ENCODE measurements at regions not wholly inside any gene's neighbourhood (a gene's known extent, or its start where the extent isn't known, plus 50 kb on each side); places are given as distances from the start of the nearest gene placed in this dataset.

DNA sequence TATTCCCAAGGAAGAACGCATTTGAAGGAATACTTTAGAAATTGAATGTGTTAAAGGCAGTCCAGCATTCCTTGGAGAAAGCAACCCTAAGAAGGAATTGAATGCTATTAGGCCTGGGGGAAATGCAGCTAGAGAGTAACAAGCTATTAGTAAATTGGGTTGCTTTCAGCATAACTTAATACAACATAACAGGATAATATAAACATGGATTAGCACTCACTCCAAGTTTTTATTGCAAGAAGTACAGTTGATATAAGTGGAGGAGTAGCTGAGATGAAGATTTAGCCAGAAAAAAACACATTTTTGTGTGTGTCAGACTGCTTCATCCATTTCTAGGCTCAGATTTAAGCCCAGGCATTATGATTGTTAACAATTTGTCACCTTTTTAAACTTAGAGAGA is 314.6 kb downstream of the MEIS1 start:
- POLR2A ChIA-PET: no interaction called here
- no peak overlapping the region for H3K27ac ChIP-seq (ENCODE audit: extremely low read depth, low read depth, low read length)
- TF ChIP-seq ZNF830 (tag by site-specific recombination; IDR thresholded peaks at IDR 0.05; ENCODE audit: low read depth): no peak
- no peak for TF ChIP-seq GLIS2 (tag by site-specific recombination; IDR thresholded peaks at IDR 0.05)
- no peak for TF ChIP-seq ZFP3 (tag by site-specific recombination; IDR thresholded peaks at IDR 0.05; ENCODE audit: low read depth)

DNA sequence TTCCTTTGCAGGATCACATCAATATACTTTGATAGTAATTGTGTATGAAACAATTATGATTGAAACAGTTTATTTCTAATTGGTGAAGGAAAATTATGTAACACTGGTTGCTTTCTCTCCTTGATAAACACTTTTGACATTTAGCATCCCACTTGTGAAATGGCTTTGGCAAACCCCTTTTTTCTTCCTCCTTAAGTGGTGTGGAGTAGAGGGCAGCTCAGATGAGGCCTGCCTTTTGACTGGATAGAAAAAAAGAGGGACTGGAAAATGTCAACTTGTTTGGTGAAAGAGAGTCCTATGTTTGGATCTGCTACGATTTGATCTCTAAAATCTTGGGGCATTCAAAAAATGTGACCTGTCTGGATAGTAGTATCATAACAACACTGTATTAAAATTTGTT is 318.3 kb downstream of the MEIS1 start:
- H3K27ac ChIP-seq (ENCODE audit: extremely low read depth, low read depth, low read length): no peak overlapping the region
- no peaks in the 10 kb centered on the region for H3K9me3 ChIP-seq (ENCODE audit: control insufficient read depth, insufficient read depth, low read depth, low read length)
- ChIA-PET POLR2A (no interaction called here), CTCF (interaction anchor here (0.6 to 1.0 kb wide), 2 partner anchors 173 to 211 kb away, joined by 4 read pairs; no protein-coding TSS in a partner anchor)
- H3K36me3 ChIP-seq (ENCODE audit: control insufficient read depth in 2 of 2, insufficient read depth in 1 of 2, low read length in 2 of 2): no peaks in the 10 kb centered on the region
- H3K4me3 ChIP-seq (ENCODE audit: low read depth, low read length): no peak overlapping the region
- no peaks in the 10 kb centered on the region for H3K4me1 ChIP-seq (ENCODE audit: control insufficient read depth, insufficient read depth, low read length)
- no peak for TF ChIP-seq ZXDB (tag by site-specific recombination; IDR thresholded peaks at IDR 0.05)
- no peak for TF ChIP-seq ZNF473 (tag by site-specific recombination; IDR thresholded peaks at IDR 0.05)
- TF ChIP-seq RBAK (tag by site-specific recombination; IDR thresholded peaks at IDR 0.05): no peak
- TF ChIP-seq YY1 (tag by site-specific recombination; IDR thresholded peaks at IDR 0.05): no peak
- TF ChIP-seq ZNF449 (tag by site-specific recombination; IDR thresholded peaks at IDR 0.05): no peak
- TF ChIP-seq ZNF140 (tag by site-specific recombination; IDR thresholded peaks at IDR 0.05): no peak
- no peak for TF ChIP-seq ZNF707 (tag by site-specific recombination; IDR thresholded peaks at IDR 0.05)
- no peak for TF ChIP-seq ZNF133 (tag by site-specific recombination; IDR thresholded peaks at IDR 0.05)
- TF ChIP-seq HOXD13 (CRISPR knock-in tag; IDR thresholded peaks at IDR 0.05; ENCODE audit: borderline replicate concordance): no peak
- no peak for TF ChIP-seq ZBTB1 (tag by site-specific recombination; IDR thresholded peaks at IDR 0.05)

More for the DNA sequence above, 314.6 kb downstream of the MEIS1 start:
- Histone ChIP-seq H3K9me3 (ENCODE audit: control insufficient read depth, insufficient read depth, low read depth, low read length) (no peaks in the 10 kb centered on the region), H3K4me3 (ENCODE audit: low read depth, low read length) (no peak overlapping the region), H3K36me3 (ENCODE audit: control insufficient read depth in 2 of 2, insufficient read depth in 1 of 2, low read length in 2 of 2) (no peaks in the 10 kb centered on the region), H3K4me1 (ENCODE audit: control insufficient read depth, insufficient read depth, low read length) (no peaks in the 10 kb centered on the region)
- CTCF ChIA-PET: interaction anchor here (0.6 kb wide), 1 partner anchor 1123 kb away, joined by 4 read pairs; no protein-coding TSS in a partner anchor

DNA sequence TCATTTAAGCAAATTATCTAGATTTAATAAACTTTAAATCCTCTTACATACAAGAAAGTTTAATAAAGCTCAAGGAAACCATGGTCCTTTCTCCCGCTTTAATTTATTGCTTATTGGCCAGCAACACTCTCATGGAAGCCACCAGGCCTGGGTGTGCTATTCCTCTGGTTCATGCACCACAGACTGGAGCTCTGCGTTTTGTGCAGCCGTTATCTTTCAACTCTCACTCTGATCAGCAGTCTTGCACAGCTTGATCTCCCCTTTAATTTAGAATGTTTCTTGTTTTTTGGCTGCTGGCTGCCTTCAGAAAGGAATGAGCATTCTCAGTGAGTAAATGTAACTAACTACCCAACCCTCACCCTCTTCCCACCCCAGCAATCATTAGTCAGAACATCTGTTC is 318.7 kb downstream of the MEIS1 start:
- POLR2A ChIA-PET: no interaction called here
- no peak overlapping the region for H3K27ac ChIP-seq (ENCODE audit: extremely low read depth, low read depth, low read length)
- CTCF ChIA-PET: interaction anchor here (0.6 to 1.0 kb wide), 2 partner anchors 173 to 211 kb away, joined by 4 read pairs; no protein-coding TSS in a partner anchor

DNA sequence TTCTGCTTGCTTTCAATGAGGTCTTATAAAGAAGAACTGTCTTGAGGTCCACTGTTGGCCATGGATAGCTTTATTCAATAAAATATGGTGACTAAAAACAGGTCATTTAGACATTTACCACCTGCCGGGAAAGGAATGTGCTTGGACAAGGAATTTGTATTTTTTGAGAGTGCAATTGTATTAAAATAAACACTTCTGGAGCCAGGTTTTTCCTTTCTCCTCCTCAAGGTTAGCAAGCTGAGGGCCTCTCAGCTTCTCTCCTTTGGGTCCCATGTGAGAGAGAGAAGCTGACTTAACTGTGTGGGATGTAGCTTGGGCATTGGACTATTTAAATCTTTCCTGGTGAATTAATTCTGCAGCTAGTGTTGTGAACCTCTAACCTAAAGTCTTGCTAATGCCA is 321.0 kb downstream of the MEIS1 start:
- no peaks in the 10 kb centered on the region for H3K36me3 ChIP-seq (ENCODE audit: control insufficient read depth in 2 of 2, insufficient read depth in 1 of 2, low read length in 2 of 2)
- no peaks in the 10 kb centered on the region for H3K4me1 ChIP-seq (ENCODE audit: control insufficient read depth, insufficient read depth, low read length)
- POLR2A ChIA-PET: no interaction called here
- CTCF ChIA-PET: no interaction called here
- H3K9me3 ChIP-seq (ENCODE audit: control insufficient read depth, insufficient read depth, low read depth, low read length): no peaks in the 10 kb centered on the region
- H3K27ac ChIP-seq (ENCODE audit: extremely low read depth, low read depth, low read length): no peak overlapping the region
- H3K4me3 ChIP-seq (ENCODE audit: low read depth, low read length): no peak overlapping the region
- TF ChIP-seq, protein P1, sequence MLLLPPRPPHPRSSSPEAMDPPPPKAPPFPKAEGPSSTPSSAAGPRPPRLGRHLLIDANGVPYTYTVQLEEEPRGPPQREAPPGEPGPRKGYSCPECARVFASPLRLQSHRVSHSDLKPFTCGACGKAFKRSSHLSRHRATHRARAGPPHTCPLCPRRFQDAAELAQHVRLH (tag by site-specific recombination; IDR thresholded peaks at IDR 0.05): no peak
- TF ChIP-seq, protein P2, sequence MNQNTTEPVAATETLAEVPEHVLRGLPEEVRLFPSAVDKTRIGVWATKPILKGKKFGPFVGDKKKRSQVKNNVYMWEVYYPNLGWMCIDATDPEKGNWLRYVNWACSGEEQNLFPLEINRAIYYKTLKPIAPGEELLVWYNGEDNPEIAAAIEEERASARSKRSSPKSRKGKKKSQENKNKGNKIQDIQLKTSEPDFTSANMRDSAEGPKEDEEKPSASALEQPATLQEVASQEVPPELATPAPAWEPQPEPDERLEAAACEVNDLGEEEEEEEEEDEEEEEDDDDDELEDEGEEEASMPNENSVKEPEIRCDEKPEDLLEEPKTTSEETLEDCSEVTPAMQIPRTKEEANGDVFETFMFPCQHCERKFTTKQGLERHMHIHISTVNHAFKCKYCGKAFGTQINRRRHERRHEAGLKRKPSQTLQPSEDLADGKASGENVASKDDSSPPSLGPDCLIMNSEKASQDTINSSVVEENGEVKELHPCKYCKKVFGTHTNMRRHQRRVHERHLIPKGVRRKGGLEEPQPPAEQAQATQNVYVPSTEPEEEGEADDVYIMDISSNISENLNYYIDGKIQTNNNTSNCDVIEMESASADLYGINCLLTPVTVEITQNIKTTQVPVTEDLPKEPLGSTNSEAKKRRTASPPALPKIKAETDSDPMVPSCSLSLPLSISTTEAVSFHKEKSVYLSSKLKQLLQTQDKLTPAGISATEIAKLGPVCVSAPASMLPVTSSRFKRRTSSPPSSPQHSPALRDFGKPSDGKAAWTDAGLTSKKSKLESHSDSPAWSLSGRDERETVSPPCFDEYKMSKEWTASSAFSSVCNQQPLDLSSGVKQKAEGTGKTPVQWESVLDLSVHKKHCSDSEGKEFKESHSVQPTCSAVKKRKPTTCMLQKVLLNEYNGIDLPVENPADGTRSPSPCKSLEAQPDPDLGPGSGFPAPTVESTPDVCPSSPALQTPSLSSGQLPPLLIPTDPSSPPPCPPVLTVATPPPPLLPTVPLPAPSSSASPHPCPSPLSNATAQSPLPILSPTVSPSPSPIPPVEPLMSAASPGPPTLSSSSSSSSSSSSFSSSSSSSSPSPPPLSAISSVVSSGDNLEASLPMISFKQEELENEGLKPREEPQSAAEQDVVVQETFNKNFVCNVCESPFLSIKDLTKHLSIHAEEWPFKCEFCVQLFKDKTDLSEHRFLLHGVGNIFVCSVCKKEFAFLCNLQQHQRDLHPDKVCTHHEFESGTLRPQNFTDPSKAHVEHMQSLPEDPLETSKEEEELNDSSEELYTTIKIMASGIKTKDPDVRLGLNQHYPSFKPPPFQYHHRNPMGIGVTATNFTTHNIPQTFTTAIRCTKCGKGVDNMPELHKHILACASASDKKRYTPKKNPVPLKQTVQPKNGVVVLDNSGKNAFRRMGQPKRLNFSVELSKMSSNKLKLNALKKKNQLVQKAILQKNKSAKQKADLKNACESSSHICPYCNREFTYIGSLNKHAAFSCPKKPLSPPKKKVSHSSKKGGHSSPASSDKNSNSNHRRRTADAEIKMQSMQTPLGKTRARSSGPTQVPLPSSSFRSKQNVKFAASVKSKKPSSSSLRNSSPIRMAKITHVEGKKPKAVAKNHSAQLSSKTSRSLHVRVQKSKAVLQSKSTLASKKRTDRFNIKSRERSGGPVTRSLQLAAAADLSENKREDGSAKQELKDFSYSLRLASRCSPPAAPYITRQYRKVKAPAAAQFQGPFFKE (tag by site-specific recombination; IDR thresholded peaks at IDR 0.05; ENCODE audit: borderline replicate concordance): no peak
- no peak for TF ChIP-seq ZNF174 (tag by site-specific recombination; IDR thresholded peaks at IDR 0.05)
- no peak for TF ChIP-seq ZNF423 (tag by site-specific recombination; IDR thresholded peaks at IDR 0.05)
- no peak for TF ChIP-seq ZNF768 (tag by site-specific recombination; IDR thresholded peaks at IDR 0.05)

More for the DNA sequence above, 318.7 kb downstream of the MEIS1 start:
- TF ChIP-seq ZNF23 (tag by site-specific recombination; IDR thresholded peaks at IDR 0.05; ENCODE audit: borderline replicate concordance): no peak
- no peak for TF ChIP-seq ZNF132 (tag by site-specific recombination; IDR thresholded peaks at IDR 0.05; ENCODE audit: borderline replicate concordance)
- TF ChIP-seq ZNF610 (tag by site-specific recombination; IDR thresholded peaks at IDR 0.05; ENCODE audit: borderline replicate concordance): no peak
- Histone ChIP-seq H3K4me3 (ENCODE audit: low read depth, low read length) (no peak overlapping the region), H3K4me1 (ENCODE audit: control insufficient read depth, insufficient read depth, low read length) (no peaks in the 10 kb centered on the region), H3K36me3 (ENCODE audit: control insufficient read depth in 2 of 2, insufficient read depth in 1 of 2, low read length in 2 of 2) (no peaks in the 10 kb centered on the region), H3K9me3 (ENCODE audit: control insufficient read depth, insufficient read depth, low read depth, low read length) (no peaks in the 10 kb centered on the region)
